ENCODE measurements at regions not wholly inside any gene's neighbourhood (a gene's known extent, or its start where the extent isn't known, plus 50 kb on each side); places are given as distances from the start of the nearest gene placed in this dataset.
"Not testable (repeated sequence)": the region's sequence is repeated elsewhere in the genome, so short reads cannot be mapped to it uniquely, and the experiment has no call there.

DNA sequence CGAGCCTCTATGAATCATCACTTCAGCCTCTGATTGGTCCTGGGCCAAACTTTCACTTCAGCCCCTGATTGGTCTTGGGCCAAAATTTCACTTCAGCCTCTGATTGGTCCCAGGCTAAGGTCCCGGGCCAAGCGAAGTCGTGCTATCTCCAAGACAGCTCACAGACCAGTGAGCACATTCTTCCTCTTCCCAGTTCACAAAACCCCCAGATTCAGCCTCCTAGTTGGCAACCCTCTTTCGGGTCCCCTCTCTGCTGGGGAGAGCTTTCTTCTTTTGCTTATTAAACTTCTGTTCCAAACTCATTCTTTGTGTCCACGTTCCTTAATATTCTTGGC lies 314.3 kb upstream of the ZNF337 start:
- not testable (repeated sequence) for TF ChIP-seq TAF1 (IDR thresholded peaks at IDR 0.05; ENCODE audit: low read depth); SMC3 (conservative IDR thresholded peaks at IDR 0.05; ENCODE audit: poor library complexity)
